Erythroblast (primary cell): ENCODE measurements at regions not wholly inside any gene's neighbourhood (a gene's known extent, or its start where the extent isn't known, plus 50 kb on each side); places are given as distances from the start of the nearest gene placed in this dataset.

ENCODE experiments used
- GATA1 ChIP-seq: IDR thresholded peaks from 2 replicates; pipeline ENCODE4 v1.6.1; 2011; ENCODE audit warnings: low read depth, mild to moderate bottlenecking, control low read depth, low read length, moderate library complexity
- POLR2A ChIP-seq: IDR thresholded peaks from 2 replicates; pipeline ENCODE4 v1.6.1; 2011; ENCODE audit warnings: mild to moderate bottlenecking, low read length

DNA sequence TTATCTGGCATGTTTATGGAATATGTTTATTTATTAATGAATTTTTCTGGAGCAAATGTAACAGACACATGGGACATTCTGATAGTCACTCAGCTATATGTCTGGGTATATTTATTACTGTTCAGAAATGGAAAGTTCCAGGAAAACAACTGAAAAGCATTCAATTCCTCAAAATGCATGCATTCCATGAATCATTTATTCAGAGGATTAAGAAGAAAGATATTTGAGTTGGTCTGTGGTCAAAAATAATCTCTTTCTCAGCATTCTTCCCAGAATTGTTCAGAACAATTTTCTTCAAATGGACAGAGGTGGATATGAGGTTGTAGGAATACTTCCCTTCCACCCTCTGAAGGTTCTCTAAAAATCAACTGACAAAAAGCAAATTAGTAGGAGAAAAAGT is 97.6 kb upstream of the ITGB1 start:
- TF ChIP-seq POLR2A (no peak), GATA1 (no peak)
